ENCODE measurements at regions not wholly inside any gene's neighbourhood (a gene's known extent, or its start where the extent isn't known, plus 50 kb on each side); places are given as distances from the start of the nearest gene placed in this dataset.

DNA sequence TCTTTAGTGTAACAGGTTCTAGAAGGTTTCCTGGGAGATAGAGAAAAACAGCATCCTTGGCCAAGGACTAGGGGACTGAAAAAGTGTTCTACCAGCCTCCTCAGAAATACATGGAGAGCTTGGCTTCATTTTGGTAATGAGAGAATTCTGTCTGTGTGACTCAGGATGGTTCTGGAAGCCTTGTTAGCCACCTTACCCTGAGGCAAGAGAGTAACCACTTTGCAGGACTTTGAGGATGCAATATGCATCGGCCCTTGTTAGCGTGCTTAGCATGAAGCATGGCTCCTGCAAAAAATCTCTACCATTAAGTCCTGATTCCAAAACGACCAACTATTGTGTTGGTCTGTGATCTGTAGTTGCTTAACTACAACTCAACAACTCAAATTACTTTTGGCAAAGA, 79.8 kb downstream of the C1QL2 start:
- WGBS (ENCODE audit: insufficient coverage) = no CpG with 5 or more reads among the region's 3 CpGs
- H3K27me3 ChIP-seq (replicated peaks in 2 of 5; ENCODE audit: control insufficient read depth in 4 of 5, insufficient read depth in 5 of 5, low read length in 4 of 5) = peaks cover 0 to 9% (median 5%) of the 10 kb centered on the region in 5 experiments
- POLR2A ChIA-PET = no interaction called here
- no peak for DNase-seq
- CTCF ChIA-PET = no interaction called here
- H3K4me1 ChIP-seq (ENCODE audit: control extremely low read depth in 1 of 4, control insufficient read depth in 4 of 4, insufficient read depth in 4 of 4, low read length in 3 of 4) = no peaks in the 10 kb centered on the region
- H3K9me3 ChIP-seq (ENCODE audit: control extremely low read depth in 1 of 5, control insufficient read depth in 4 of 5, insufficient read depth in 2 of 5, low read depth in 1 of 5, low read length in 4 of 5) = peaks cover 0 to 5% (median 0%) of the 10 kb centered on the region in 5 experiments
- no peak overlapping the region for H3K4me3 ChIP-seq (ENCODE audit: control insufficient read depth in 1 of 7, extremely low read depth in 1 of 7, insufficient read depth in 4 of 7, low read depth in 2 of 7, low read length in 6 of 7)
- no peaks in the 10 kb centered on the region for H3K36me3 ChIP-seq (ENCODE audit: control insufficient read depth in 4 of 4, insufficient read depth in 4 of 4, low read length in 3 of 4)
- H3K27ac ChIP-seq (ENCODE audit: insufficient read depth in 1 of 2, low read depth in 1 of 2, low read length in 2 of 2, poor library complexity in 1 of 2, severe bottlenecking in 2 of 2) = no peak overlapping the region

DNA sequence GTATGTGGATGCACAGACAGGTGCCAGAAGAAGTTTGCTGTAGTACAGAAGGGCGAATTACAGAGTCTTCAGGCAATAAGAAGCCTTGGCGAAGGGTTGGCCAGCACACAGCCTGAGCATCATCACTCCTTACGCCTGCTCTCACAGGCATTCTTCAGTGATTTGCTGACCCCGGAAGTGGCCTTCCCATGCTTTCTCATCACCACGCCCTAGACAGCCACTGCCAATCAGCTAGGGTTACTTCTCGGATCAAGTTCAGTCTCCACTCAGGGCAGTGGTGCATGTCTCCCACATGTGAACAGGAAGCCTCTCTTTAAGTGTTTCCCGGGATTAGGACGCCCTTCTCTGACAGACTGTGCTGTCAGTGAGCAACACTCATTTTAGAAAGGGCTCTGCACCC, 81.8 kb downstream of the C1QL2 start:
- no peaks in the 10 kb centered on the region for H3K36me3 ChIP-seq (ENCODE audit: control insufficient read depth in 4 of 4, insufficient read depth in 4 of 4, low read length in 3 of 4)
- WGBS (ENCODE audit: insufficient coverage) = 83% methylated on average over 8 of the region's 8 CpGs
- ChIA-PET CTCF (no interaction called here), POLR2A (no interaction called here)
- no peak overlapping the region for H3K27ac ChIP-seq (ENCODE audit: insufficient read depth in 1 of 2, low read depth in 1 of 2, low read length in 2 of 2, poor library complexity in 1 of 2, severe bottlenecking in 2 of 2)
- H3K27me3 ChIP-seq (replicated peaks in 2 of 5; ENCODE audit: control insufficient read depth in 4 of 5, insufficient read depth in 5 of 5, low read length in 4 of 5) = peaks cover 0 to 11% (median 5%) of the 10 kb centered on the region in 5 experiments
- no peak for DNase-seq
- H3K4me1 ChIP-seq (ENCODE audit: control extremely low read depth in 1 of 4, control insufficient read depth in 4 of 4, insufficient read depth in 4 of 4, low read length in 3 of 4) = no peaks in the 10 kb centered on the region
- H3K9me3 ChIP-seq (ENCODE audit: control extremely low read depth in 1 of 5, control insufficient read depth in 4 of 5, insufficient read depth in 2 of 5, low read depth in 1 of 5, low read length in 4 of 5) = peaks cover 0 to 3% (median 0%) of the 10 kb centered on the region in 5 experiments
- no peak overlapping the region for H3K4me3 ChIP-seq (ENCODE audit: control insufficient read depth in 1 of 7, extremely low read depth in 1 of 7, insufficient read depth in 4 of 7, low read depth in 2 of 7, low read length in 6 of 7)

DNA sequence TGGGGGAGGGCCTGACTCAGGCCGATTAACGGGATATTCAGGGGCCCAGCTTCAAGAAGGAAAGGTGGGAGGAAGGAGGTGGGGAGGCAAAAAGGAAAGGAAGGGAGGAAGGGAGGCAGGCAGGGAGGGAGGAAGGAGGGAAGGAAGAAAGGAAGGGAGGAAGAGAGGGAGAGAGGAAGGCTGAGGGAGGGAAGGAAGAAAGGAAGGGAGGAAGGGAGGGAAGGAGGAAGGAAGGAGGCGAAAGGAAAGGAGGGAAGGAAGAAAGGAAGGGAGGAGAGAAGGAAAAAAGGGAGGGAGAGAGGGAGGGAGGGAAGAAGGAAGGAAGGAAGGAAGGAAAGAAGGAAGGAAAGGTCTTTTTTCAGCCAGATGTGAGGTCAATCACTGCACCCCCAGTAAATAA, 85.3 kb downstream of the C1QL2 start:
- Histone ChIP-seq H3K27me3 (replicated peaks in 2 of 5; ENCODE audit: control insufficient read depth in 4 of 5, insufficient read depth in 5 of 5, low read length in 4 of 5) (peaks cover 0 to 16% (median 3%) of the 10 kb centered on the region in 5 experiments), H3K4me3 (ENCODE audit: control insufficient read depth in 1 of 7, extremely low read depth in 1 of 7, insufficient read depth in 4 of 7, low read depth in 2 of 7, low read length in 6 of 7) (no peak overlapping the region)

GRCh38 chr2:119071476-119071875, 87.1 kb downstream of the C1QL2 start:
- Histone ChIP-seq H3K27me3 (replicated peaks in 2 of 5; ENCODE audit: control insufficient read depth in 4 of 5, insufficient read depth in 5 of 5, low read length in 4 of 5) (peaks cover 0 to 19% (median 0%) of the 10 kb centered on the region in 5 experiments), H3K4me3 (ENCODE audit: control insufficient read depth in 1 of 7, extremely low read depth in 1 of 7, insufficient read depth in 4 of 7, low read depth in 2 of 7, low read length in 6 of 7) (no peak overlapping the region), H3K9me3 (ENCODE audit: control extremely low read depth in 1 of 5, control insufficient read depth in 4 of 5, insufficient read depth in 2 of 5, low read depth in 1 of 5, low read length in 4 of 5) (no peaks in the 10 kb centered on the region), H3K36me3 (ENCODE audit: control insufficient read depth in 4 of 4, insufficient read depth in 4 of 4, low read length in 3 of 4) (no peaks in the 10 kb centered on the region), H3K27ac (ENCODE audit: insufficient read depth in 1 of 2, low read depth in 1 of 2, low read length in 2 of 2, poor library complexity in 1 of 2, severe bottlenecking in 2 of 2) (no peak overlapping the region), H3K4me1 (ENCODE audit: control extremely low read depth in 1 of 4, control insufficient read depth in 4 of 4, insufficient read depth in 4 of 4, low read length in 3 of 4) (no peaks in the 10 kb centered on the region)
- ChIA-PET POLR2A (no interaction called here), CTCF (no interaction called here)
- WGBS (ENCODE audit: insufficient coverage) = no CpG with 5 or more reads among the region's 1 CpG
- DNase-seq = no peak

More for the DNA sequence above, 85.3 kb downstream of the C1QL2 start:
- POLR2A ChIA-PET = no interaction called here
- no peak for DNase-seq
- Histone ChIP-seq H3K4me1 (ENCODE audit: control extremely low read depth in 1 of 4, control insufficient read depth in 4 of 4, insufficient read depth in 4 of 4, low read length in 3 of 4) (no peaks in the 10 kb centered on the region), H3K9me3 (ENCODE audit: control extremely low read depth in 1 of 5, control insufficient read depth in 4 of 5, insufficient read depth in 2 of 5, low read depth in 1 of 5, low read length in 4 of 5) (no peaks in the 10 kb centered on the region), H3K27ac (ENCODE audit: insufficient read depth in 1 of 2, low read depth in 1 of 2, low read length in 2 of 2, poor library complexity in 1 of 2, severe bottlenecking in 2 of 2) (no peak overlapping the region), H3K36me3 (ENCODE audit: control insufficient read depth in 4 of 4, insufficient read depth in 4 of 4, low read length in 3 of 4) (no peaks in the 10 kb centered on the region)
- CTCF ChIA-PET = no interaction called here
- 34% methylated on average over 3 of the region's 3 CpGs for WGBS (ENCODE audit: insufficient coverage)

DNA sequence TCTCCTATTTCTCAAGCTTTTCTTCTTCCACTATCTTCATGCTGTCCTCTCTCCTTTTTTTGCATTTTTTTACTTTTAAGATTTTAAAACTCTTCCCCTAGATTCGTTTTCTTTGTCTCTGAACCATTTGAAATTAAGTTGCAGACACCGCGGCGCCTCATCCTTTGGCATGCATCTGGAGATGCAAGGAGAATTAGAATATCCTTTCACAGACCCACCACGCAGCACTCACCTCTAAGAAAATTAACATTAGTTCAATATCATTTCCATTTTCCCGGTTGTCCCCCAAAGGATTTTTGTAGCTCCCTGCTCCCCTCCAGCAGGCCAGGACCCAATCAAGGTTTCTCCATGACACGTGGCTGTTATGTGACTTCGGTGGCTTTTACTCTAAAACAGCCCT, 88.8 kb downstream of the C1QL2 start:
- WGBS (ENCODE audit: insufficient coverage) = 66% methylated on average over 8 of the region's 8 CpGs
- H3K27me3 ChIP-seq (replicated peaks in 2 of 5; ENCODE audit: control insufficient read depth in 4 of 5, insufficient read depth in 5 of 5, low read length in 4 of 5) = peaks cover 0 to 13% (median 0%) of the 10 kb centered on the region in 5 experiments
- POLR2A ChIA-PET = no interaction called here
- DNase-seq = no peak
- H3K36me3 ChIP-seq (ENCODE audit: control insufficient read depth in 4 of 4, insufficient read depth in 4 of 4, low read length in 3 of 4) = no peaks in the 10 kb centered on the region
- no peak overlapping the region for H3K27ac ChIP-seq (ENCODE audit: insufficient read depth in 1 of 2, low read depth in 1 of 2, low read length in 2 of 2, poor library complexity in 1 of 2, severe bottlenecking in 2 of 2)
- no peaks in the 10 kb centered on the region for H3K9me3 ChIP-seq (ENCODE audit: control extremely low read depth in 1 of 5, control insufficient read depth in 4 of 5, insufficient read depth in 2 of 5, low read depth in 1 of 5, low read length in 4 of 5)
- H3K4me1 ChIP-seq (ENCODE audit: control extremely low read depth in 1 of 4, control insufficient read depth in 4 of 4, insufficient read depth in 4 of 4, low read length in 3 of 4) = no peaks in the 10 kb centered on the region
- CTCF ChIA-PET = no interaction called here
- no peak overlapping the region for H3K4me3 ChIP-seq (ENCODE audit: control insufficient read depth in 1 of 7, extremely low read depth in 1 of 7, insufficient read depth in 4 of 7, low read depth in 2 of 7, low read length in 6 of 7)

- POLR2A ChIA-PET = no interaction called here
- Histone ChIP-seq H3K27me3 (replicated peaks in 2 of 5; ENCODE audit: control insufficient read depth in 4 of 5, insufficient read depth in 5 of 5, low read length in 4 of 5) (peaks cover 0 to 13% (median 0%) of the 10 kb centered on the region in 5 experiments), H3K4me3 (ENCODE audit: control insufficient read depth in 1 of 7, extremely low read depth in 1 of 7, insufficient read depth in 4 of 7, low read depth in 2 of 7, low read length in 6 of 7) (no peak overlapping the region), H3K9me3 (ENCODE audit: control extremely low read depth in 1 of 5, control insufficient read depth in 4 of 5, insufficient read depth in 2 of 5, low read depth in 1 of 5, low read length in 4 of 5) (no peaks in the 10 kb centered on the region), H3K36me3 (ENCODE audit: control insufficient read depth in 4 of 4, insufficient read depth in 4 of 4, low read length in 3 of 4) (no peaks in the 10 kb centered on the region), H3K4me1 (ENCODE audit: control extremely low read depth in 1 of 4, control insufficient read depth in 4 of 4, insufficient read depth in 4 of 4, low read length in 3 of 4) (no peaks in the 10 kb centered on the region), H3K27ac (ENCODE audit: insufficient read depth in 1 of 2, low read depth in 1 of 2, low read length in 2 of 2, poor library complexity in 1 of 2, severe bottlenecking in 2 of 2) (no peak overlapping the region)
- CTCF ChIA-PET = no interaction called here
- WGBS (ENCODE audit: insufficient coverage) = 92% methylated on average over 3 of the region's 7 CpGs
- DNase-seq = no peak
Observed at GRCh38 chr2:119068154-119068725, 90.3 kb downstream of the C1QL2 start.

- H3K4me1 ChIP-seq (ENCODE audit: control extremely low read depth in 1 of 4, control insufficient read depth in 4 of 4, insufficient read depth in 4 of 4, low read length in 3 of 4) = no peaks in the 10 kb centered on the region
- no peak overlapping the region for H3K4me3 ChIP-seq (ENCODE audit: control insufficient read depth in 1 of 7, extremely low read depth in 1 of 7, insufficient read depth in 4 of 7, low read depth in 2 of 7, low read length in 6 of 7)
- H3K27ac ChIP-seq (ENCODE audit: insufficient read depth in 1 of 2, low read depth in 1 of 2, low read length in 2 of 2, poor library complexity in 1 of 2, severe bottlenecking in 2 of 2) = no peak overlapping the region
- no peak for DNase-seq
- CTCF ChIA-PET = no interaction called here
- WGBS (ENCODE audit: insufficient coverage) = 81% methylated on average over 2 of the region's 2 CpGs
- peaks cover 0 to 11% (median 4%) of the 10 kb centered on the region in 5 experiments for H3K27me3 ChIP-seq (replicated peaks in 2 of 5; ENCODE audit: control insufficient read depth in 4 of 5, insufficient read depth in 5 of 5, low read length in 4 of 5)
- H3K9me3 ChIP-seq (ENCODE audit: control extremely low read depth in 1 of 5, control insufficient read depth in 4 of 5, insufficient read depth in 2 of 5, low read depth in 1 of 5, low read length in 4 of 5) = no peaks in the 10 kb centered on the region
- POLR2A ChIA-PET = no interaction called here
- H3K36me3 ChIP-seq (ENCODE audit: control insufficient read depth in 4 of 4, insufficient read depth in 4 of 4, low read length in 3 of 4) = no peaks in the 10 kb centered on the region
Observed at GRCh38 chr2:119066272-119066804, 92.2 kb downstream of the C1QL2 start.

All from common myeloid progenitor, CD34-positive (primary cell).